ENCODE measurements at regions not wholly inside any gene's neighbourhood (a gene's known extent, or its start where the extent isn't known, plus 50 kb on each side); places are given as distances from the start of the nearest gene placed in this dataset.
"Not testable (repeated sequence)": the region's sequence is repeated elsewhere in the genome, so short reads cannot be mapped to it uniquely, and the experiment has no call there.

- no peak for DNase-seq (ENCODE audit: low spot score)
Measured at GRCh38 chr6:97347111-97347510, 64.1 kb upstream of the MMS22L start.

DNA sequence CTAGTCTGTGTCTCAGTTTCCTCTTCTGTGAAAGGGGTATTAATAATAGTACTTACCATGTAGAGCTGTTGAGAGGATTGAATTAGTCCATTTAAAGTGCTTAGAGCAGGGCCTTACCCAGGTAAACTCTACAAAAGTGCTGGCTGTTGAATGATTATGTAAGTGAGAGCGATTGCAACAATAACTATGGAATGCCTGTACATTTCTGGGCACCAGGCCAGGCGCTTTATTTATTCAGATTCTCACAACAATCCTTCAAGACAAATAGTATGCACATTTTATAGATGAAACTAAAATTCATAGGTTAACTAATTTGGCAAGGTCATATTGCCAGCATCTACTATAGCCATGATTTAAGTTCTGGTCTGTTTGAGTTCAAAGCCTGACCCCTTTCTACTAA, 78.3 kb upstream of the MMS22L start:
- DNase-seq (ENCODE audit: low spot score) = no peak

DNA sequence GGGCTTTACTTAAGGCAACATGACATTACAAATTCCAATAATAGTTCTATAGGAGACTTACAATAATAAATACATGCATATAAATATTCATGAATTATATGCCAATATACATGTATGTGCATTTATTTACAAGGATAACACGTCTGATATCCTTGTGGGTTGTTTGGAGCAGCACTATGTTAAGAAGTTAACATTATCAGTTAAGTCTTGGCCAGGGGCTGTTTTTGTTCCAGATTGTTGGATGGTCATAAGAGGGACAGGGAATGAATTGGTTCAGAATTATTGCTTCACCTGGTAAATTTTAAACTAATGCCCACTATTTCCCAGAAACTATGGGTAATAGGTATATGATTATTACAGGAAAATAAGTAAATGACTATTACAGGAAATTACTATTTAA, 81.3 kb upstream of the MMS22L start:
- DNase-seq (ENCODE audit: low spot score) = no peak

DNA sequence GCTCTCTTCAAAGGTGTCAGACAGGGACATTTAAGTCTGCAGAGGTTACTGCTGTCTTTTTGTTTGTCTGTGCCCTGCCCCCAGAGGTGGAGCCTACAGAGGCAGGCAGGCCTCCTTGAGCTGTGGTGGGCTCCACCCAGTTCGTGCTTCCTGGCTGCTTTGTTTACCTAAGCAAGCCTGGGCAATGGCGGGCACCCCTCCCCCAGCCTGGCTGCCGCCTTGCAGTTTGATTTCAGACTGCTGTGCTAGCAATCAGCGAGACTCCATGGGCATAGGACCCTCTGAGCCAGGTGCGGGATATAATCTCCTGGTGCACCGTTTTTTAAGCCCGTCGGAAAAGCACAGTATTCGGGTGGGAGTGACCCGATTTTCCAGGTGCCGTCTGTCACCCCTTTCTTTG, 99.1 kb upstream of the MMS22L start:
- not testable (repeated sequence) for DNase-seq (ENCODE audit: low spot score)

DNA sequence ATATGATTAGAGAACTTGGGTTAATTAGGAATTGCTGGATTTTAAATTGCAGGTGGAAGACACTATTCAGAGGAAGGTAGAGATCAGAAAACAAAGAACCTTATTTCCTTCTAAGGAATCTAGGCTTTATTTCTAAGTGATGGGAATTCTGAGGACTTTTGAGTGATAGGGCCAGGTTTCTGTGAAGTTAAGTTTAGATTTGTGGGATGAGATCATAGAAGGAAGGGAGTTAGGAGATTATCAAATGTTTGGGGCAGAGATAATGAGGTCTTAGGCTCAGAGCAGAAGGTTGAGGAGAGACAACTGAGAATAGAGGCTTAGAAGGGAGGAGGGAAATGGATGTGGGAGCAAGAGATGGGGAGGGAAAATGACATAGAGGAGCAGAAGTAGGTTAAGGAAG, 109.7 kb upstream of the MMS22L start:
- DNase-seq (ENCODE audit: low spot score) = no peak

GRCh38 chr6:97394160-97394748, 111.2 kb upstream of the MMS22L start:
- peak; percentile 53 for DNase-seq (ENCODE audit: low spot score)

- no peak for DNase-seq (ENCODE audit: low spot score)
Measured at GRCh38 chr6:97396880-97397279, 113.9 kb upstream of the MMS22L start.

GRCh38 chr6:97399208-97399607, 116.2 kb upstream of the MMS22L start:
- DNase-seq (ENCODE audit: low spot score) = no peak

DNA sequence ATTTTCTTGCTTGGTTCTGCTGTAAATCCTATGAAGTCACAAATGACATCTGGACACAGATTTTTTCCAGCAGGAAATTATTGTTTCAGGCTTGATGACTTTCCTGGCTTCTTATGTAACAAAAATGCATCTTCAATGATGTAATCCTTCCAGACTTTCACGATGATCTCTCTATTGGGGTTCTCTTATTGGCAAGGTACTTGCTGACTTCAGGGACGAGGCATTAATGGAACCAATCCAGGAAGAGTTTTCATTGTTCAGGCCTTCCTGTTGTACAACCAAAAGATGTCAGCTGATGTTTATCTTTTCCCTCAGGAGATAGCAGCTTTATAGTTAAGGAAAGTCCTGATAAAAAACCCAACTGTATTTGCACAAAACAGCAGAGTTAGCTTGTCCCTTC, 118.5 kb upstream of the MMS22L start:
- no peak for DNase-seq (ENCODE audit: low spot score)

GRCh38 chr6:97405818-97406409, 122.9 kb upstream of the MMS22L start:
- no peak for DNase-seq (ENCODE audit: low spot score)

DNA sequence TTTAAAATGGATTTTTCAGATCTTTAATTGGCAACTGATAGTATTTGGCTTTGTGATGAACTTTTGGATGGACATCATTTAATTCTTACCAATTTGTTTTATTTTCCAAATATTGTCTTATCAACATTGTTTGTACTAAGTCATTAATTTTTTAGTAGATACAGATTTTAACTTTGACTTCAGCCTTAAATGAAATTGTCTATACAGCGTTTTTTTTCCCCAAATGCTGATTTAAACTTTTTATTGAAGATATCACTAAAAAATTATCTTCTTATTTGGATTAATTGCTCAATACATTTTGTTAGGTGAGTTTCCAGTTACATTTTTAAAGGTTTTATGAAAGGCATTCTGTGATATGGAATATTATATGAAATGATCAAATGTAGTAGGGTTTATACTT, 123.6 kb upstream of the MMS22L start:
- no peak for DNase-seq (ENCODE audit: low spot score)

DNA sequence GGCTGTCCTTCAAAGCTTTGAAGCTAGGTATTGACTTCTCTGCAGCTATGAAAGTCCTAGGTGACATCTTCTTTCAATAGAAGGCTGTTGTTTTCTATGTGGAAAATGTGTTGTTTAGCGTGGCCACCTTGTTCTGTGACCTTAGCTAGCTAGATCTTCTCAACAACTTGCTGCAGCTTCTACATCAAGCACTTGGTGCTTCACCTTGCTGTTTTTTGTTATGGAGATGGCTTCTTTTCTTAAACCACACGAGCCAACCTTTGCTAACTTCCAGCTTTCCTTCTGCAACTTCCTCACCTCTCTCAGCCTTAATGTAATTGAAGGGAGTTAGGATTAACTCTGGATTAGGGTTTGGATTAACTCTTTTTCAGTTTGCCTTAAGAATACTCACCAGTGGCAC, 128.6 kb upstream of the MMS22L start:
- no peak for DNase-seq (ENCODE audit: low spot score)

- no peak for DNase-seq (ENCODE audit: low spot score)
Measured at GRCh38 chr6:97412511-97412910, 129.5 kb upstream of the MMS22L start.

DNA sequence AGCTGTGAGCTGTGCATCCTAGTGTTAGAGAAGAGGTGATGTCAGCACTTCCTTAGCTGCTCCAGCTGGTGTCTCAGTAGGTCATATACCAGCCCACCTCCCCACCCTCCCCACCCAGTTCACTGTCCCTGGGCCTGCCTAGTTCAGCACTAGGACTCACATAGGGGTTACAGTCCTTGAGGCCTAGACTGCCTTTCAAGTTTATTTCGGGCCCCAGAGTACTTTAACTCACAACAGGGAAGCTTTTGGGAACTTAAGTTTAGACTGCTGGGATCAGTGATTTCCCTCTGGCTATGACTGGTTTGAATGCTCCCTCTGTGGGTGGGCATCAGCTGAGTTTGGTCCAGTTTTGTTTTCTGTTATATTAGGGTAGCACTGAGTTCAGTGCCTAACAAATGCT, 139.2 kb upstream of the MMS22L start:
- no peak for DNase-seq (ENCODE audit: low spot score)

- DNase-seq (ENCODE audit: low spot score) = no peak
Measured at GRCh38 chr6:97423190-97423589, 140.2 kb upstream of the MMS22L start.

- no peak for DNase-seq (ENCODE audit: low spot score)
Measured at GRCh38 chr6:97427648-97428047, 144.6 kb upstream of the MMS22L start.

DNA sequence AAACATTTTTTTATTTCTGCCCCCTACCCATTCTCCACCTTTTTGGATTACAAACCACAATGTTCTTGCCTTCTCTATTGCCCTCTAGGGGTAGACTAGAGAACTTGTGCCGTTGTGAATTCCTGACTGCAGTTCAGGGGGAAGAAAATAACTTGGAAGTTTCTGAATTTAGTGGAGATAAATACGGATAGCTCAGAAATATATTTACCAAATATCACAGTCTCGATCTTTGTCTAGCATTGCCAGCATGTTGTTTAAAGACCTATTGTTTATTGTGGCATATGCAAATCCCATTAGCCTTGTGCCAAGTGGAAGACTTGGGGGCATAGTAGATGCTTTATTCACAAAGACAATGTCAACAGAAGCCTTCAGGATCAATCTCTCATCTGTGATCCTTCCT, 154.1 kb upstream of the MMS22L start:
- no peak for DNase-seq (ENCODE audit: low spot score)

- no peak for DNase-seq (ENCODE audit: low spot score)
Measured at GRCh38 chr6:97438011-97438671, 155.1 kb upstream of the MMS22L start.

DNA sequence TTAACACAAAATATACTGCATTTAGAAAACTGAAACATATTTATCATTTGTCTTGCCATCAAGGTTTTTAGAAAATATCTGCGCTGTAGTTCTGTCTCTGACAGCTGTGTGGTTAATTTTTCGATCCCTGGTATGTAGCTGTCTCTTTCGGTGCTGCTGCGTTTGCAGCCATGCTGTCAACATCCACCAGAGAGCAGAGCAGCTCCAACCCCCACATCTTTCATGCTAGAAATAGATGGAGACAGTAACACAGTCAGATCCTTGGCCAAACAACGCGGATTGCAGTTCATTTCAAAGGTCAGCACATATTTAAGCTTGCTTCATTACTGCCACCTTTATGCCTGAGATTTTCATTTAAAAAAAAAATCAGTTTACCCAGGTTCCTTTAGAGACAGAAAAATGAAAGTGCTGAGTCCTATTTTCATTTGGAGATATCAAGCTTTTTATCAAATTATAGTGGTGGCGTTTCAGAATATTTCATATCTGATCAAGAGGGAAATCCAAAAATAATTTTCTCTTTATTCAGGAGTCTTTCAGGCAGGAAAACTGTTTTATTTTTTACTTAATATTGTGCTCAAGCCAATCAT, 157.7 kb upstream of the MMS22L start:
- DNase-seq (ENCODE audit: low spot score) = no peak

DNA sequence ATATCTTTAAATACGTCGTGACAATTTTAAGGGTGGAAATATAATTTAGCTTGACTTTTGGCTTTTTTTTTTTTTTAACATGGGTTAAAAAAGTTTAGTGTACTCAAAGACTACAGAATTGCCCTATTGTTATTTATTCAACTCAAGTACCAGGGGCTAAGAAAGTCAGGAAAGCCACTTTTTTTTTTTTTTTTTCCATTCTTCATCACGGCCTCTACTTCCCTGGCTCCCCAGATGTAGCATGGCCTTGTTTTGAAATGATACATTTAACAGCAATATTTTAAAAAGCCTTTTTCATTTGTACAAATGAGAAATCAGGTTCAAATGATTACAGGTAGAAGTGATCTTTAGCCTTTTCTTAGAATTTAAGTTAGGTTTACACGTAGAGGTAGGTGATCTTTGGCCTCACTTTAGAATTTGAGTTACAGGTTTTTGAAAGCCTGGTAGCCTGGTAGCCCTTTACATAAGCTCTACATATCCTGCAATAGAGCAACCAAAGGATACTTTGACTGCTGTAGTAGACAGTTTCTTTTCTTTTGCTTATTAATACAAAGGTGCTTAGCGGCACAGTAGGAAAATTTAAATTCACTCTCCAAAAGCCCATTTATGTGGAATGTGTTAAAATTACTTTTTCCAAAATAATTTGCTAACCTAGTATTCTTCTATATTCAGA, 160.5 kb upstream of the MMS22L start:
- DNase-seq (ENCODE audit: low spot score) = no peak

DNA sequence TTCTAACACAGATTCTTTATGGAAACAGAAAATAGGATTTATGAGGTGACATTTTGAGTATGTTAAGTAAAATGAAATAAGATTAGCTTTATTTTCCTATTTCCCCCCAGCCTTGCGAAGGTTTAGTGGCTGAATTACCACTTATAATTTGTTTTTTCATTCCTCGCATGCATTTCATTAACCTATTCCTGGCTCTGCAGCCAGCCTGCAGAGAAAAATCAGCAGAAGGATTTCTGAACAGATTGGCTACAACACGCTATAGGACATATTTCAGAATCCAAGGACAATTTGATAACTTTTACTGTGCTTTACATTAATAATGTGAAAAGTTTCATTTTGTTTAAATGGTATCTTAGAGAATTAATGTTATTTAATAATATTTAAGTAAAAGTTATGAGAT, 162.4 kb upstream of the MMS22L start:
- DNase-seq (ENCODE audit: low spot score) = no peak

DNA sequence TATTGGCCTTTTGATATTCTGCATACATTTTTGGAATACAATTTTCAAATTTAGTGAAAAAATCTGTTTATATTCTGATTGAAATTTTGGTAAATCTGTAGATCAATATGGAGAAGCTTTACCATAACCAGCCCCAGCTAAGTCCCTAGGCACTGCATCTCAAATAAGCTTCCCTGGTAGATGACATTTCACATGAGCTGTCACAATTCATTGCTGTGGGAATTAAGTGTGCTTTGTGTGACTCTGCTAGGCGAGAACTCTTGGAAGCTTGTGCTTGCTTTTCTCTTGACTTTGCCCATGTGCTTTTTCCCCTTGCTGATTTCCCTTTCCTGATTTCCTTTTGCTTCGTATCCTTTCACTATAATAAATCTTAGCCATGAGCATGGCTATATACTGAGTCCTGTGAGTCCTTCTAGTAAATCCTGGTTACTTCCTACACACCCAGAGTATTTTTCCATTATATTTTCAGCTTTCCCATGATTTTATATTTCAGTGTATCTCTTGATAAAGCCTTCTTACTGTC, 166.5 kb upstream of the MMS22L start:
- no peak for DNase-seq (ENCODE audit: low spot score)

GRCh38 chr6:97450087-97450486, 167.1 kb upstream of the MMS22L start:
- no peak for DNase-seq (ENCODE audit: low spot score)
